Tibial artery (tissue), 4 donors: ENCODE measurements at regions not wholly inside any gene's neighbourhood (a gene's known extent, or its start where the extent isn't known, plus 50 kb on each side); places are given as distances from the start of the nearest gene placed in this dataset.

Experiments used
- DNase-seq, 2 donors: peaks; one replicate each; pipeline ENCODE4 v3.0.0-alpha.2; 2019
- H3K27ac ChIP-seq, 2 donors: fragments of 200-600 bp; sonication (generic) in 1 of 2; 1 replicate in 1 of 2; 2 replicates in 1 of 2; pipeline ENCODE4 v1.5.1; 2018 to 2019; ENCODE audit warnings: mild to moderate bottlenecking in 1 of 2
- H3K27me3 ChIP-seq, 2 donors: fragments of 200-600 bp; sonication (generic) in 1 of 2; one replicate each; pipeline versions ENCODE4 v1.5.1 to v1.6.0; 2016 to 2019
- H3K36me3 ChIP-seq, 3 donors: fragments of 200-600 bp; sonication (generic) in 2 of 3; one replicate each; pipeline ENCODE4 v1.5.1; 2016 to 2019; ENCODE audit warnings: mild to moderate bottlenecking in 2 of 3
- H3K4me1 ChIP-seq, 4 donors: fragments of 200-600 bp; sonication (generic) in 2 of 4; 1 replicate in 3 of 4; 2 replicates in 1 of 4; pipeline ENCODE4 v1.5.1; 2016 to 2019
- H3K4me3 ChIP-seq, 2 donors: fragments of 200-600 bp; sonication (generic) in 1 of 2; 1 replicate in 1 of 2; 2 replicates in 1 of 2; pipeline ENCODE4 v1.5.1; 2018 to 2019; ENCODE audit warnings: mild to moderate bottlenecking in 2 of 2
- H3K9me3 ChIP-seq, 3 donors: fragments of 200-600 bp; sonication (generic) in 1 of 3; one replicate each; pipeline ENCODE4 v1.5.1; 2016 to 2019
- CTCF ChIP-seq, 2 experiments: fragments of 200-600 bp in 1 of 2; fragments of 450-650 bp in 1 of 2; IDR thresholded peaks; one replicate each; pipeline ENCODE4 v1.5.1; 2017 to 2019; ENCODE audit warnings: antibody characterized with exemption in 2 of 2, mild to moderate bottlenecking in 1 of 2, moderate library complexity in 1 of 2
- intact Hi-C: fragments of 100-400 bp; cut with DNase I; formaldehyde crosslinking; loops from one replicate; pipeline ENCODE4 v1.15.0; 2023; ENCODE audit warnings: low total_unique reads

- intact Hi-C loops: loop anchor here (5.0 kb wide), 1 partner anchor 205 kb away; no protein-coding TSS in a partner anchor
Observed at GRCh38 chr1:68322096-68322495, 89.8 kb upstream of the WLS start.

DNA sequence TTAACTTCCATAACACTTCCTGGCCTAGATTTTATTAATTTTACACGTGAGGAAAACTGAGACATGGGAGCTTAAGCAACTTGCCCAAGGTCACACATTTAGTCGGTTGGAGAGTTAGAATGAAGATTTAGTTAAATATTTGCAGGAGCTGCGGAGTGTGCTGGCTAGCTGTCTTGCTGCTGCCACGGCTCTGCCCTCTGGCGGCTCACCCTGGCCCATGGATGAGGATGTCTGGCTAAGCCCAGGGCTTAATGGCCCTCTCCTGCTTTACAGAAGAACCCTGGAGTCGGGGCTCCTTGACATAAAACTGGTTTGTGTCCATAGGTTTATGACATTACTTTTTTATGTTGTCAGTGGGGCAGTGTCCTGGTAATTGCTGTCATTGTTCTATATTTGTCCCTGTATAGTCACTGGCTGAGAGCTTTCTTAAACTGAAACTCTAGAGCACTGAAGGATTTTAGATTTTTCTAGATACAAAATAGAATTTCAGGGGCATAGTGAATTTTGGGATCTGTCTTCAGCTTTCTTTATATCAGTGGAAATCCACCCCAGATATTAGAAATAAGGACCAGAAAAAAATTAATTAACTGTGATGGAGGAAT, 88.9 kb upstream of the WLS start:
- peak; percentile 73 to 77 for TF ChIP-seq CTCF (IDR thresholded peaks at IDR 0.05)
- peak; percentile 44 to 83 for DNase-seq
- H3K27me3 ChIP-seq: no peaks in the 10 kb centered on the region
- no peak overlapping the region for H3K27ac ChIP-seq
- no peaks in the 10 kb centered on the region for H3K36me3 ChIP-seq
- peaks cover 0 to 12% (median 0%) of the 10 kb centered on the region in 4 donors for H3K4me1 ChIP-seq
- H3K9me3 ChIP-seq: no peaks in the 10 kb centered on the region
- intact Hi-C loops: loop anchor here (5.0 kb wide), 1 partner anchor 204 kb away; no protein-coding TSS in a partner anchor
- H3K4me3 ChIP-seq: no peak overlapping the region

More at GRCh38 chr1:68322096-68322495, 89.8 kb upstream of the WLS start:
- Histone ChIP-seq H3K36me3 (no peaks in the 10 kb centered on the region), H3K27ac (peak overlapping the region; percentile 23 to 42), H3K27me3 (no peaks in the 10 kb centered on the region), H3K4me1 (peaks cover 0 to 12% (median 0%) of the 10 kb centered on the region in 4 donors), H3K4me3 (no peak overlapping the region), H3K9me3 (no peaks in the 10 kb centered on the region)
- no peak for DNase-seq
- TF ChIP-seq CTCF (IDR thresholded peaks at IDR 0.05): no peak

GRCh38 chr1:68320349-68320748, 88.0 kb upstream of the WLS start:
- no peak overlapping the region for H3K4me3 ChIP-seq
- no peak for TF ChIP-seq CTCF (IDR thresholded peaks at IDR 0.05)
- no peak overlapping the region for H3K27ac ChIP-seq
- DNase-seq: no peak
- no peaks in the 10 kb centered on the region for H3K9me3 ChIP-seq
- no peaks in the 10 kb centered on the region for H3K27me3 ChIP-seq
- no peaks in the 10 kb centered on the region for H3K36me3 ChIP-seq
- intact Hi-C loops: loop anchor here (5.0 kb wide), 1 partner anchor 203 kb away; no protein-coding TSS in a partner anchor
- peaks cover 0 to 12% (median 0%) of the 10 kb centered on the region in 4 donors for H3K4me1 ChIP-seq

DNA sequence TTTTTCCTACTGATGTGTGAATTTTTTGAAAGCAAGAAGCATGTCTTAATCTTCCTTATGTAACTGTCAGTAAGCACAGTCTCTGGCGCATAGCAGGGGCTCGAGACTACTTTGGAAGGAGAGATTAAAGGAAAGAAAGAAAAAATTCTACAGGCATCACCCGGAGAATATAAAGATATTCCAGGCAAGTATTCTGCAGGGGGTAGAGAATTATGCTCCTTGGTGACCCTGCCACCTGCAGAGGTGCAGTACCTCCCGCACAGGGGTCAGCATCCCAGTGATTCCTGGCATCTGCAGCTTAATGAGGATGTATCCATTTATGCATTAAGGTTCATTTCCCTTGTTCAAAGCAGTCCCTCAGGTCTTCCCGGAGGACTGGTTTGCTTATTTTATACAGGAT, 87.6 kb upstream of the WLS start:
- Histone ChIP-seq H3K27me3 (no peaks in the 10 kb centered on the region), H3K27ac (no peak overlapping the region), H3K36me3 (no peaks in the 10 kb centered on the region), H3K4me3 (no peak overlapping the region), H3K4me1 (peaks cover 0 to 12% (median 0%) of the 10 kb centered on the region in 4 donors), H3K9me3 (no peaks in the 10 kb centered on the region)
- no peak for TF ChIP-seq CTCF (IDR thresholded peaks at IDR 0.05)
- intact Hi-C loops: loop anchor here (5.0 kb wide), 1 partner anchor 203 kb away; no protein-coding TSS in a partner anchor
- DNase-seq: no peak

DNA sequence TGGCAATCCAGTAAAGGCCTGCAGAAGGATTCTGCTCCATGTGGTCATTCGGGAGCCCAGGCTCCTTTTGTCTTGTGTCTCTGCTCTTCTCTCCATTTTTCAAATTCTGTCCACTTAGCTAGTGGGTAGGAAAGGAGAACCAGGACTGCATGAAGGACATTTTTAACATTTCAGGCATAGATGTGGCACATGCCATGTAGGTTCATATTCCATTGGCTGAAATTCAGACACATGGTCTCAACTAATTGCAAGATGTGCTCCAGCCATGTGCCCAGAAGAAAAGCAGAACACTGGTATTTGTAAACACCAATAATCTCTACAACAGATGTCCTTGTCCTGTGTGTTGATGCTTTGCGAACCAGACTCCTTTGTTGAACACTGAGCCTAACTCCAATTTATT, 85.2 kb upstream of the WLS start:
- DNase-seq: no peak
- intact Hi-C loops: no loop called here
- H3K36me3 ChIP-seq: no peaks in the 10 kb centered on the region
- H3K9me3 ChIP-seq: no peaks in the 10 kb centered on the region
- no peak overlapping the region for H3K27ac ChIP-seq
- no peak overlapping the region for H3K4me3 ChIP-seq
- TF ChIP-seq CTCF (IDR thresholded peaks at IDR 0.05): no peak
- no peaks in the 10 kb centered on the region for H3K27me3 ChIP-seq
- H3K4me1 ChIP-seq: peaks cover 8 to 18% (median 14%) of the 10 kb centered on the region in 4 donors
